Astrocyte (in vitro differentiated cells and primary cell): ENCODE measurements at regions not wholly inside any gene's neighbourhood (a gene's known extent, or its start where the extent isn't known, plus 50 kb on each side); places are given as distances from the start of the nearest gene placed in this dataset.

ENCODE experiments used
- DNase-seq: peaks from one replicate; pipeline ENCODE4 v3.0.0-alpha.2; 2010; ENCODE audit warnings: low read depth
- FAIRE-seq: peaks from 2 replicates; lab custom pipeline; 2011; peaks lifted over from hg19 to GRCh38; lab: Jason Lieb, UNC
- H2AFZ ChIP-seq: 2 replicates; pipeline ENCODE4 v1.6.0; 2012; ENCODE audit warnings: low read depth, low read length, inconsistent platforms
- H3K27ac ChIP-seq: 2 replicates; pipeline ENCODE4 v1.5.1; 2011; ENCODE audit warnings: low read depth, low read length, inconsistent platforms
- H3K27me3 ChIP-seq: 2 replicates; pipeline ENCODE4 v1.6.0; 2011; ENCODE audit warnings: low read length, inconsistent platforms; ENCODE audit not compliant: insufficient read depth
- H3K36me3 ChIP-seq: 2 replicates; pipeline ENCODE4 v1.5.1; 2011; ENCODE audit warnings: low read length, inconsistent platforms; ENCODE audit not compliant: insufficient read depth
- H3K4me1 ChIP-seq: 2 replicates; pipeline ENCODE4 v1.5.1; 2011; ENCODE audit warnings: low read length, inconsistent platforms; ENCODE audit not compliant: insufficient read depth
- H3K4me2 ChIP-seq: 2 replicates; pipeline ENCODE4 v1.6.0; 2012; ENCODE audit warnings: low read length, inconsistent platforms
- H3K4me3 ChIP-seq: 2 replicates; pipeline ENCODE4 v1.5.1; 2011; ENCODE audit warnings: low read depth, mild to moderate bottlenecking, low read length, inconsistent platforms; ENCODE audit not compliant: insufficient read depth
- H3K79me2 ChIP-seq: 2 replicates; pipeline ENCODE4 v1.6.0; 2012; ENCODE audit warnings: mild to moderate bottlenecking, low read length, inconsistent platforms; ENCODE audit not compliant: insufficient read depth
- H3K9ac ChIP-seq: 2 replicates; pipeline ENCODE4 v1.6.0; 2012; ENCODE audit warnings: mild to moderate bottlenecking, low read length, inconsistent platforms
- H3K9me3 ChIP-seq: 2 replicates; pipeline ENCODE4 v1.5.1; 2012; ENCODE audit warnings: low read depth, mild to moderate bottlenecking, low read length, inconsistent platforms; ENCODE audit not compliant: insufficient read depth
- H4K20me1 ChIP-seq: 2 replicates; pipeline ENCODE4 v1.6.0; 2012; ENCODE audit warnings: low read length, inconsistent platforms; ENCODE audit not compliant: insufficient read depth
- H3K27ac Mint-ChIP-seq: one replicate; pipeline ENCODE4 v1.8.0; 2021; ENCODE audit warnings: mild to moderate bottlenecking, mixed read lengths; ENCODE audit not compliant: unreplicated experiment
- H3K27me3 Mint-ChIP-seq: one replicate; pipeline ENCODE4 v1.8.0; 2021; ENCODE audit warnings: low read depth, mixed read lengths; ENCODE audit not compliant: unreplicated experiment
- H3K36me3 Mint-ChIP-seq: one replicate; pipeline ENCODE4 v1.8.0; 2021; ENCODE audit warnings: low read depth, mixed read lengths; ENCODE audit not compliant: unreplicated experiment
- H3K4me1 Mint-ChIP-seq: one replicate; pipeline ENCODE4 v1.8.0; 2021; ENCODE audit warnings: low read depth, mixed read lengths; ENCODE audit not compliant: unreplicated experiment
- H3K4me3 Mint-ChIP-seq: one replicate; pipeline ENCODE4 v1.8.0; 2021; ENCODE audit warnings: mild to moderate bottlenecking, moderate library complexity, mixed read lengths; ENCODE audit not compliant: unreplicated experiment
- H3K9me3 Mint-ChIP-seq: one replicate; pipeline ENCODE4 v1.8.0; 2021; ENCODE audit warnings: mild to moderate bottlenecking, mixed read lengths; ENCODE audit not compliant: unreplicated experiment
- CTCF ChIP-seq: IDR thresholded peaks from 2 replicates; pipeline ENCODE4 v1.5.1; 2011; ENCODE audit warnings: low read depth, mild to moderate bottlenecking, inconsistent platforms, low read length, moderate library complexity; ENCODE audit not compliant: insufficient read depth
- EZH2 ChIP-seq: IDR thresholded peaks from 2 replicates; pipeline ENCODE4 v1.6.1; 2012; ENCODE audit warnings: mild to moderate bottlenecking, low read length, inconsistent platforms; ENCODE audit not compliant: insufficient read depth

- no peaks in the 10 kb centered on the region for H3K4me1 Mint-ChIP-seq
- H3K36me3 ChIP-seq = no peaks in the 10 kb centered on the region
- peaks cover 2% of the 10 kb centered on the region for H3K9me3 ChIP-seq
- H3K36me3 Mint-ChIP-seq = no peaks in the 10 kb centered on the region
- DNase-seq = no peak
- H3K9ac ChIP-seq = no peak overlapping the region
- H3K27me3 Mint-ChIP-seq = no peaks in the 10 kb centered on the region
- H3K4me2 ChIP-seq = no peak overlapping the region
- no peak overlapping the region for H3K27ac ChIP-seq
- H3K4me3 Mint-ChIP-seq = no peak overlapping the region
- no peak for FAIRE-seq
- no peak overlapping the region for H3K4me3 ChIP-seq
- H3K27ac Mint-ChIP-seq = no peak overlapping the region
- no peaks in the 10 kb centered on the region for H3K79me2 ChIP-seq
- no peaks in the 10 kb centered on the region for H3K9me3 Mint-ChIP-seq
- no peaks in the 10 kb centered on the region for H4K20me1 ChIP-seq
- TF ChIP-seq CTCF (no peak), EZH2 (no peak)
- H3K4me1 ChIP-seq = no peaks in the 10 kb centered on the region
- no peak overlapping the region for H2AFZ ChIP-seq
- no peaks in the 10 kb centered on the region for H3K27me3 ChIP-seq
These were observed 368.5 kb downstream of the DOK5 start for GRCh38 chr20:54843865-54844264.

DNA sequence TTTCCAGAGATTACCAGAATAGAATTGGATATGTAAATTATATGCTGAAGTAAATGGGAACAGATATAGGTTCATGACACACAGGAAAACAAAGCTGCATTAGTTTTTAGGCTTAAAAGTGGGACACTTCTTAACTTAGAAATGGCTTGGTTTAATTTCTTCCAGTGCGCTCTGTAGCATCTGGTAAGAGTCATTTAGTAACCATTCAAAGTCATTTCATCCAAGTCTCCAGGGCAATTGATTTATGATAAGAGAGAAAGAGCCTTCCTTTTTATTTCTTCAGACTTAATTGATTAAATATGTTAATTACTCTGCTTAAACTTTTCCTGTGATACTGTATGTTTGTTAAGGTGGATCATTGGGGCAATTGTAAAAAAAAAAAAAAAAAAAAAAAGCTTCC, 368.0 kb downstream of the DOK5 start:
- Mint-ChIP-seq H3K27me3 (no peaks in the 10 kb centered on the region), H3K9me3 (no peaks in the 10 kb centered on the region), H3K4me1 (no peaks in the 10 kb centered on the region), H3K4me3 (no peak overlapping the region), H3K27ac (no peak overlapping the region), H3K36me3 (no peaks in the 10 kb centered on the region)
- H3K4me2 ChIP-seq = no peak overlapping the region
- H3K27ac ChIP-seq = no peak overlapping the region
- no peak overlapping the region for H3K9ac ChIP-seq
- H4K20me1 ChIP-seq = no peaks in the 10 kb centered on the region
- no peak overlapping the region for H2AFZ ChIP-seq
- H3K79me2 ChIP-seq = no peaks in the 10 kb centered on the region
- no peaks in the 10 kb centered on the region for H3K27me3 ChIP-seq
- H3K9me3 ChIP-seq = peaks cover 2% of the 10 kb centered on the region
- H3K36me3 ChIP-seq = no peaks in the 10 kb centered on the region
- no peak overlapping the region for H3K4me3 ChIP-seq
- no peak for FAIRE-seq
- TF ChIP-seq EZH2 (no peak), CTCF (no peak)
- DNase-seq = no peak
- no peaks in the 10 kb centered on the region for H3K4me1 ChIP-seq

- Histone ChIP-seq H3K4me1 (no peaks in the 10 kb centered on the region), H3K27me3 (no peaks in the 10 kb centered on the region), H3K9ac (no peak overlapping the region), H3K4me2 (no peak overlapping the region), H4K20me1 (no peaks in the 10 kb centered on the region), H3K27ac (no peak overlapping the region), H2AFZ (no peak overlapping the region), H3K79me2 (no peaks in the 10 kb centered on the region), H3K9me3 (peaks cover 2% of the 10 kb centered on the region), H3K36me3 (no peaks in the 10 kb centered on the region), H3K4me3 (no peak overlapping the region)
- Mint-ChIP-seq H3K4me1 (no peaks in the 10 kb centered on the region), H3K4me3 (no peak overlapping the region), H3K27ac (no peak overlapping the region), H3K27me3 (no peaks in the 10 kb centered on the region), H3K9me3 (no peaks in the 10 kb centered on the region), H3K36me3 (no peaks in the 10 kb centered on the region)
- DNase-seq = no peak
- no peak for TF ChIP-seq CTCF
- TF ChIP-seq EZH2 = no peak
- FAIRE-seq = no peak
These were observed 363.8 kb downstream of the DOK5 start for GRCh38 chr20:54839224-54839623.
